HUES64 (cell line): ENCODE measurements at regions not wholly inside any gene's neighbourhood (a gene's known extent, or its start where the extent isn't known, plus 50 kb on each side); places are given as distances from the start of the nearest gene placed in this dataset.
"Not testable (repeated sequence)": the region's sequence is repeated elsewhere in the genome, so short reads cannot be mapped to it uniquely, and the experiment has no call there.

Experiments
- H3K27ac ChIP-seq: 2 replicates; pipeline ENCODE4 v1.7.0; 2013; ENCODE audit warnings: low read depth, low read length, inconsistent platforms
- H3K27me3 ChIP-seq: 2 replicates; pipeline ENCODE4 v1.6.1; 2013; ENCODE audit warnings: mild to moderate bottlenecking, low read length; ENCODE audit not compliant: insufficient read depth
- H3K36me3 ChIP-seq: 2 replicates; pipeline ENCODE4 v1.6.1; 2013; ENCODE audit warnings: mild to moderate bottlenecking, low read length; ENCODE audit not compliant: insufficient read depth
- H3K4me1 ChIP-seq: 2 replicates; pipeline ENCODE4 v1.6.1; 2013; ENCODE audit warnings: mild to moderate bottlenecking, low read length, moderate library complexity; ENCODE audit not compliant: insufficient read depth
- H3K4me3 ChIP-seq: 2 replicates; pipeline ENCODE4 v1.5.1; 2013; ENCODE audit warnings: mild to moderate bottlenecking, low read length, moderate library complexity
- H3K9ac ChIP-seq: 2 replicates; pipeline ENCODE4 v1.6.1; 2013; ENCODE audit warnings: mild to moderate bottlenecking, low read depth, low read length
- H3K9me3 ChIP-seq: 2 replicates; pipeline ENCODE4 v1.6.1; 2013; ENCODE audit warnings: low read depth, low read length; ENCODE audit not compliant: insufficient read depth
- WGBS: fragments of 150-250, 120-280 bp; methylation state at CpG from one replicate; pipeline ENCODE4 v1.1.7; 2013; ENCODE audit warnings: missing lambda C conversion rate; 5-methylcytosine and 5-hydroxymethylcytosine counted together

DNA sequence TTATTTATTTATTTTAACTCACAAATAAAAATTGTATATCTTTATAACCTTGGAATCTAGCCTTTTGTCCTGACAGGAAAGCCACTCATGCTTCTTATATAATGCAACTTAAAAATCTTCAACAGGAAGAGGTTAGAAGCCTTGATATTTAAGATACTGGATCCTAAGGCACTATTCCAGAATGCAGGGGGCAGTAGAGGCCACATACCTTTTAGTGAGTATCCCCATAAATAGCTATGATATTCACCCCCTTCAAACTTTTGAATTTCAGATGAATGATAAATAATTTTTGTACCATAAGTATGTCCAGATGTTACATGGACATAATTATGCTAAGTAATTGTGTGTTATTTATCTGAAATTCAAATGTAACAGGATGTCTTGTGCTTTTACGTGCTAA is 592.7 kb upstream of the VRK2 start:
- no peaks in the 10 kb centered on the region for H3K27me3 ChIP-seq
- H3K9me3 ChIP-seq: no peaks in the 10 kb centered on the region
- H3K4me1 ChIP-seq: no peaks in the 10 kb centered on the region
- H3K9ac ChIP-seq: no peak overlapping the region
- H3K36me3 ChIP-seq: no peaks in the 10 kb centered on the region
- H3K4me3 ChIP-seq: no peak overlapping the region
- WGBS: 100% methylated on average over 1 of the region's 1 CpG
- no peak overlapping the region for H3K27ac ChIP-seq

DNA sequence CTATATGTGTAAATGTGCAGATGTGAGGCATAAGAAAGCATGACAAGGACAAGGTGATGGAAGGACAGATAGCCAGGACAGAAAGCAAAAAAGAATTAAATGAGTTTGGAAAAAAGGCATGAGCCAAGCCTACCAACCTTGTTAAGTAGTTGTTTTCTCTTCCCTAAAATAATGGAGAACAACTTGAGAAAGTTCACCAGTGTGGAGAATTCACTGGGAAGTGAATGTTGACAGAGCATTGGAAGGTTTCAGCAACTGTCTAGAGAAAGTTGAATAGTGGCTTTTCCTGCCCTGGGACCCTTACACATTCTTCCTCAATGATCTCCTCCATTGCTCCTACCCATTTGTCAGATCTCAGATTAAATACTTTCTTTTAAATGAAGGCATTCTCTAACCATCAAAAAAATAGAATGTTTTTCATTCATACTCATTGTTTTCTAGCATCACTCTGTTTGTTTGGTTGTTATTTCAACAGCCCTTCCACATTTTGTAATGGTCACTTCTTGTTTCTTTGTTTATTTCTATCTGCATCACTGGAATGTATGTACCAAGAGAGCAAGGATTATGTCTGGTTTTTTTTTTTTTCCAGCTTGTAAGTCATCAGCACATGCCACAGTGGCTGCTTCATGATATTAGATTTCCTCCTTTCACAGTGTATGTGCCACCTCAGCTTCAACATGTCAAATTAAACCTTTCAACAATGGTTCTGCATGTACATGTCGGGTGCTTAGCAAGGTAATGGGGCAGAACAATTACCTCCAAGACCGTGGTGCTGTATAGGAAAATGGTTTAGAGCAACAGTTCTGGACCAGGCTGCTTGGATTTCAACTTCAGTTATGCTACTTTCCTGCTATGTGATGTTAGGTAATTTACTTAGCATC is 586.0 kb upstream of the VRK2 start:
- Histone ChIP-seq H3K27ac (no peak overlapping the region), H3K27me3 (no peaks in the 10 kb centered on the region), H3K36me3 (no peaks in the 10 kb centered on the region), H3K9me3 (no peaks in the 10 kb centered on the region), H3K9ac (no peak overlapping the region), H3K4me1 (no peaks in the 10 kb centered on the region), H3K4me3 (no peak overlapping the region)
- 90% methylated on average over 2 of the region's 2 CpGs for WGBS

GRCh38 chr2:57461624-57462023 is 585.0 kb upstream of the VRK2 start:
- no peak overlapping the region for H3K27ac ChIP-seq
- H3K9ac ChIP-seq: no peak overlapping the region
- no peaks in the 10 kb centered on the region for H3K27me3 ChIP-seq
- no peaks in the 10 kb centered on the region for H3K36me3 ChIP-seq
- H3K4me3 ChIP-seq: no peak overlapping the region
- WGBS: 92% methylated on average over 3 of the region's 4 CpGs
- no peaks in the 10 kb centered on the region for H3K9me3 ChIP-seq
- no peaks in the 10 kb centered on the region for H3K4me1 ChIP-seq

DNA sequence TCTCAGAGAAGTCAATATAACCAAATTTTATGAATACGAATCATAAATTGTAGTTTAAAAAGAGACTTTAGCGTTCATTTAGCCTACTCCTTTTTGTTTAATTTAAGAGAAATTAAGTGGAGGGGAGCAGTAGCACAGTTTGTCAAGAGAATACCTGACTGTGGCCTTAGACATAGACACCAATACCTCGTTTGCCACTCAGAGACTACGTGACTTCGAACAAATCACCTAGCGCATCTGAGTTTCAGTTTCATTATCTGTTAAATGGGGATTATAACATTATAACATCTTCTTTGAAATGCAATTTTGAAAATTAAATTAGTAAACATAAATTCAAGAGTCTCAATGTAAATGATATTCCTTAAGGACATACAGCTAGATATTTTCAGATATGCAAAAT is 581.5 kb upstream of the VRK2 start:
- Histone ChIP-seq H3K4me1 (no peaks in the 10 kb centered on the region), H3K9me3 (no peaks in the 10 kb centered on the region), H3K36me3 (no peaks in the 10 kb centered on the region), H3K27me3 (no peaks in the 10 kb centered on the region), H3K27ac (no peak overlapping the region), H3K9ac (no peak overlapping the region), H3K4me3 (no peak overlapping the region)
- 95% methylated on average over 2 of the region's 6 CpGs for WGBS

DNA sequence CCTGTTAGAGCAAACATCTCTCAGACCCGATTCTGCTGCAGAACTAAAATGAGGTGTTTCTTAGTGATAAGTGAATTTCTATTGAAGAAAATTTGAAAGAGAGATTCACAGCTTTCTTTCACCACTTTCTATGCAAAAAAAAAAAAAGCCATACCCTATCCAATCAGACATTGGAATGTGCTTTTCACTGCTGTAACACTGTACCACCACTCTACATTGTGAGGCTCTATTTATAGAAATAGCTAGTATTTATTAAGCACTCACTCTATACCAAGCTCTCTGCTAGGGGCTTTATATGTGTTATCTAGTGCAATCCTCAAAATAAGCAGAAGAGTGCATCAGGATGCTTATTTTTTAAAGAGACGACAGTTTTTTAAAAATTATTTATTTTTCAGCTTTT is 580.6 kb upstream of the VRK2 start:
- no peaks in the 10 kb centered on the region for H3K27me3 ChIP-seq
- H3K27ac ChIP-seq: no peak overlapping the region
- WGBS: 100% methylated on average over 2 of the region's 2 CpGs
- H3K9me3 ChIP-seq: no peaks in the 10 kb centered on the region
- no peaks in the 10 kb centered on the region for H3K4me1 ChIP-seq
- H3K4me3 ChIP-seq: no peak overlapping the region
- H3K9ac ChIP-seq: no peak overlapping the region
- H3K36me3 ChIP-seq: no peaks in the 10 kb centered on the region

GRCh38 chr2:57475391-57475790 is 571.2 kb upstream of the VRK2 start:
- 83% methylated on average over 2 of the region's 3 CpGs for WGBS
- Histone ChIP-seq H3K36me3 (no peaks in the 10 kb centered on the region), H3K4me3 (no peak overlapping the region), H3K27me3 (no peaks in the 10 kb centered on the region), H3K9me3 (no peaks in the 10 kb centered on the region), H3K9ac (no peak overlapping the region), H3K27ac (no peak overlapping the region), H3K4me1 (no peaks in the 10 kb centered on the region)

GRCh38 chr2:57479981-57480380 is 566.6 kb upstream of the VRK2 start:
- Histone ChIP-seq H3K27ac (no peak overlapping the region), H3K36me3 (no peaks in the 10 kb centered on the region), H3K27me3 (no peaks in the 10 kb centered on the region), H3K9me3 (no peaks in the 10 kb centered on the region), H3K4me1 (no peaks in the 10 kb centered on the region), H3K4me3 (no peak overlapping the region), H3K9ac (no peak overlapping the region)
- 87% methylated on average over 1 of the region's 1 CpG for WGBS

GRCh38 chr2:57488061-57488460 is 558.5 kb upstream of the VRK2 start:
- Histone ChIP-seq H3K9ac (no peak overlapping the region), H3K9me3 (no peaks in the 10 kb centered on the region), H3K36me3 (no peaks in the 10 kb centered on the region), H3K27ac (no peak overlapping the region), H3K4me3 (no peak overlapping the region), H3K4me1 (no peaks in the 10 kb centered on the region), H3K27me3 (no peaks in the 10 kb centered on the region)

DNA sequence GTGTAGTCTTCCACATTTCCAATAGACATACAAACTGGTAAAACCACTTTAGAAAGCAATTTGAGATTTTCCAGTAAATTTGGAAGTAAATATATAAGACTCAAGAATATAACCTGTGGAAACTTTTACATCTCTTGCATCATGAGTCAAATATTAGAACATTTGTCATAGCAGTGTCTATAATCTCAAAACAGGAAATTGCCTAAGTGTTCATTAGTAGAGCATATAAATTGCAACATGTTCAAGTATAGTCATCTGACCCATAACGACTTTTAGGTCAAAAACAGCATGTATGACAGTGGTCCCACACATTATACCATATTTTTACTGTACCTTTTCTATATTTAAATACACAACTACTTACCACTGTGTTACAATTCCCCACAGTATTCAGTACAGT is 555.9 kb upstream of the VRK2 start:
- H3K9ac ChIP-seq: no peak overlapping the region
- WGBS: 91% methylated on average over 1 of the region's 1 CpG

GRCh38 chr2:57491213-57491612 is 555.4 kb upstream of the VRK2 start:
- Histone ChIP-seq H3K4me3 (no peak overlapping the region), H3K4me1 (no peaks in the 10 kb centered on the region), H3K9ac (no peak overlapping the region), H3K36me3 (no peaks in the 10 kb centered on the region), H3K27me3 (no peaks in the 10 kb centered on the region), H3K27ac (no peak overlapping the region), H3K9me3 (no peaks in the 10 kb centered on the region)
- 94% methylated on average over 3 of the region's 3 CpGs for WGBS

More for the DNA sequence above, 555.9 kb upstream of the VRK2 start:
- Histone ChIP-seq H3K4me3 (no peak overlapping the region), H3K27ac (no peak overlapping the region), H3K9me3 (no peaks in the 10 kb centered on the region), H3K27me3 (no peaks in the 10 kb centered on the region), H3K4me1 (no peaks in the 10 kb centered on the region), H3K36me3 (no peaks in the 10 kb centered on the region)

DNA sequence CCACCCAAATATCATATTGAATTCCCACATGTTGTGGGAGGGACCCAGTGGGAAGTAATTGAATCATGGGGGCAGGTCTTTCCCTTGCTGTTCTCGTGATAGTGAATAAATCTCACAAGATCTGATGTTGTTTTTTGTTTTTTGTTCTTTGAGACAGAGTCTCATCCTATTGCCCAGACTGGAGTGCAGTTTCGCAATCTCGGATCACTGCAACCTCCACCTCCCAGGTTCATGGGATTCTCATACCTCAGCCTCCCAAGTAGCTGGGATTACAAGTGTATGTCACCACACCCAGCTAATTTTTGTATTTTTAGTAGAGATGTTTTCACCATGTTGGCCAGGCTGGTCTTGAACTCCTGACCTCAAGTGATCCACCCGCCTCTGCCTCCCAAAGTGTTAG is 552.6 kb upstream of the VRK2 start:
- H3K27me3 ChIP-seq, H3K27ac ChIP-seq, H3K4me3 ChIP-seq, H3K9ac ChIP-seq, H3K36me3 ChIP-seq, H3K9me3 ChIP-seq, H3K4me1 ChIP-seq: not testable (repeated sequence)
- 92% methylated on average over 4 of the region's 4 CpGs for WGBS
